NCI-H187 treated with DMSO at 0.1 percent for 48 hours (cell line): ENCODE measurements at regions not wholly inside any gene's neighbourhood (a gene's known extent, or its start where the extent isn't known, plus 50 kb on each side); places are given as distances from the start of the nearest gene placed in this dataset.
A peak's percentile ranks its signal among the peaks of the same experiment; 100 is the strongest.

ENCODE experiments used
- DNase-seq: peaks from one replicate; lab custom pipeline; 2025; lab: John Stamatoyannopoulos, UW

GRCh38 chr3:174403831-174404230 is 455.3 kb upstream of the NAALADL2 start:
- DNase-seq: no peak

GRCh38 chr3:174408310-174408709 is 450.8 kb upstream of the NAALADL2 start:
- no peak for DNase-seq

- no peak for DNase-seq
Observed at GRCh38 chr3:174409086-174409743, 449.9 kb upstream of the NAALADL2 start.

GRCh38 chr3:174413062-174413912 is 445.8 kb upstream of the NAALADL2 start:
- no peak for DNase-seq

DNA sequence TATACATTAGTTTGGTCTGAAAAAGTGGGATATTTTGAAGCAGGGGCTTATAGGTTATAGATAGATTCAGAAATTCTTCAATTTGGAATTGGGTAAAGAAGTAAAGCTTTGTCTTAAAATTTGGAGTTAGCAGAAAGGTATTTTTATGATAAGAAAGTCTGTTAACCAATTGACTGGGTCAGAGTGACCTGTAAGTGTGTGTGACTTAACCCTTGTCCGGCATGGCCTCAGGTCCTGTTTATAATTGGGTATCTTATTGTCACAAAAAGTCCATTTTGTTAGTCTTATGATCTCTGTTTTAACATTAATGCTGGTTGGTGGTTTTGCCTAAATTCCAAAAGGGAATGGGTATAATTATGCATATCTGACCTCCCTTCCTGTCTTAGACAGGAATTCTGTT is 444.2 kb upstream of the NAALADL2 start:
- no peak for DNase-seq

GRCh38 chr3:174417573-174417972 is 441.6 kb upstream of the NAALADL2 start:
- no peak for DNase-seq

GRCh38 chr3:174419216-174419615 is 439.9 kb upstream of the NAALADL2 start:
- no peak for DNase-seq

DNA sequence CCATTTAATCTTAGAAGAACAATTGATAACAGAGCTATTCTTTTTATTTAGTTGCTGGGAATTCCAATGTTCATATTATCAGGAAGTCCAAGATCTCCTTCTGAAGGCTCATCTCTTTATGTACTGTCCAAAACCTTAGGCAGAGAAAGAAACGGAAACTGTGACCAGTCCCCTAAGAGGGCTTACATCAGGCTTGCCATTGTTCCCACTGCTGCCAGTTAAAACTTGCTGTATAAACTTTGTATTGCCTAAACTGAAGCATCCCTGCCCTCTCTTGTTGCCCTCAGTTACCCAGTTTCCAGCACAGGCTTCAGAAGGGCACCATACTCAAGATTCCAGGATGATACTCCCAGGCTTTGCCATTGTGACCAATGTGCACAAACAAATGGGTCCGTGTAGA is 435.2 kb upstream of the NAALADL2 start:
- DNase-seq: no peak

GRCh38 chr3:174424656-174425055 is 434.5 kb upstream of the NAALADL2 start:
- DNase-seq: no peak

- no peak for DNase-seq
Observed at GRCh38 chr3:174425422-174425821, 433.7 kb upstream of the NAALADL2 start.

GRCh38 chr3:174430986-174431385 is 428.1 kb upstream of the NAALADL2 start:
- DNase-seq: no peak

- no peak for DNase-seq
Observed at GRCh38 chr3:174431717-174432116, 427.4 kb upstream of the NAALADL2 start.

- DNase-seq: no peak
Observed at GRCh38 chr3:174436367-174436766, 422.8 kb upstream of the NAALADL2 start.

DNA sequence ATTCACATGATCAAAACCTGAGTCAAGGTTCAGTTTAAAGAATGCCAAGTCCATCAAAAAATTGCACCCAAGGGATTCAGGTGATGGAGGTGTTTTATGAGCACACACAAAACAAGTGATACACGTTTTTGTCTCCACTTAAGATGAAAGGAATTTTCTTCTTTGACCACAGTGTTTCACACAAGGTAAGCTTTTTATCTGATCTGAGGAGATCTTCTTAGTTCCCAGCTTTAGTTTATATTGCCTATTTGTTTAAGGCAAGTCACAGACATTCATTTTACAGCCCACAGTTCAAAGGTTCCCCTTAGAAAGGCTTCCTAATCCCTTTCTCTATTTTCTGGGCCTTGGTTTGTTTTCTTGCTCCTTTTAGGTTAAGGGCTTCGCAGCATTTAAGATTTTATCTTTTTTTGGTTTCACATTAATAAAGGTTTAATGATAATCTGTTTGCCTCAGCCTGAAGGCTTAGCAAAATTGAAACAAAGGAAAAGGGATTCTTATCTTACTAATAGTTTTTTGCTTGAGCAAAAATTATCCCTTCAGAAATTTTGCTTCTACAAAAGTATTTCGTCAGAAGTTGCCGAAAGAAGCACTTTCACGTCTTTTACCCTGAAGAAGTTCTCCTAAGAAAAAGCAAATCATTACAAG is 420.5 kb upstream of the NAALADL2 start:
- DNase-seq: no peak

- DNase-seq: no peak
Observed at GRCh38 chr3:174439331-174440252, 419.5 kb upstream of the NAALADL2 start.

DNA sequence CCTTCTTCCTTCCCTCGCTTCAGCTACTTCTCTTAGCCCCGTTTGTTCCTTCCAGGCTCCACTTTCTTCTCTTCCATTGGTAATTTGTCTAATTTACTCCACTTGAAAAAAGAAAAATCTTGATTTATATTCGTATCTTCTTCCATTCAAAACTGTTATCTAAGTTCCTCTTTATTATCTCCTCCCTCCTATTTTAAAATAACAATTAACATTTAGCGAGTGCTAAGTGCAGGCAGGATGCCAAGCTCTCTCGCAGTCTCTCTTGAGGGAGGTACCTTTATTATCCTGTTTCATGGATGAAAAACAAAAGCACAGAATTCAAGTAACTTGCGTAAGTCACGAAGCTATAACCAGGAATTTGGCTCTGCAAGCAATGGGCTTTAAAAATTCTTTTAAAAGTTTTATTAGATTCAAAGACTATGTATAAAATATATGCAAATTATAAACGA is 418.9 kb upstream of the NAALADL2 start:
- no peak for DNase-seq

DNA sequence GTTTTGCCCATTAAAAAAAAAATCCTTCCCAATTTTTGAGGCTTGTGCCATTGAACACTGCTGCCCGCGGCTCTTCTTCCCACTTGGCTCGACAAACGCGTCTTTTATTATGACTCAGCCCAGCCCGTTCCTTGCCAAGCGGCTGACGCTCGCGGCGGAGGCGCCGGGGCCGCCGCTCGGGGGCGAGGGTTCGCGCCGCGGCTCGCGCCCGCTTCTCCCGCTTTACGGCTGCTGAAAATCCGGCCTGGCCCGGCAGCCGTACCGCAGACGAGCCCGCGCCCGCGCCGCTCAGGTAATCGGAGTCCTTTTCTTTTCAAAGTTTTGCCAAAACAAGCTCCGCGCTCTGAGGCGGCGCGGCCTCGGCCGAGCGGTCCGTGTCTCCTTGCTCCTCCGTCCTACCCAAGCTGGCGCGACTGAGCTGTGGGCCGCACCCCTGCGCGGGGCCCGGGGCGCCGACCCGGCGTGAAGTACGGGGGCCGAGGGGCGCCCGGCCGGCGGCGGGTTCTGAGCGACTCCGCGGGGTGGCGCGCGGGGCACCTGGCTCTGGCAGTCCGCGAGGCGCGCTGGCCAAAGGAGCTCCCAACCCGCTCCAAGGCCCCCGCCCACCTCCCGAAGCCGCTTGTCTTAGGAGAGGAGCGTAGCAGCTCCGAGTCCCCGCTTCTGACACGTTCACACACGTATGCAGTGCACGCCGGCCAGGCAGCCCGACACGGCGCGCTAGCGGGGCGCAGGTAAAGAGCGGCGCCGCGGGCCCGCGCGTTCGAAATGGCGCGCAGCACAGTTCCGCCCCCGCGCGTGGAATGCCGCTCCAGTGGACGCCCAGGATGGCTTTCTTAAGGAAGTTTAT is 418.2 kb upstream of the NAALADL2 start:
- DNase-seq: peak; percentile 54

DNA sequence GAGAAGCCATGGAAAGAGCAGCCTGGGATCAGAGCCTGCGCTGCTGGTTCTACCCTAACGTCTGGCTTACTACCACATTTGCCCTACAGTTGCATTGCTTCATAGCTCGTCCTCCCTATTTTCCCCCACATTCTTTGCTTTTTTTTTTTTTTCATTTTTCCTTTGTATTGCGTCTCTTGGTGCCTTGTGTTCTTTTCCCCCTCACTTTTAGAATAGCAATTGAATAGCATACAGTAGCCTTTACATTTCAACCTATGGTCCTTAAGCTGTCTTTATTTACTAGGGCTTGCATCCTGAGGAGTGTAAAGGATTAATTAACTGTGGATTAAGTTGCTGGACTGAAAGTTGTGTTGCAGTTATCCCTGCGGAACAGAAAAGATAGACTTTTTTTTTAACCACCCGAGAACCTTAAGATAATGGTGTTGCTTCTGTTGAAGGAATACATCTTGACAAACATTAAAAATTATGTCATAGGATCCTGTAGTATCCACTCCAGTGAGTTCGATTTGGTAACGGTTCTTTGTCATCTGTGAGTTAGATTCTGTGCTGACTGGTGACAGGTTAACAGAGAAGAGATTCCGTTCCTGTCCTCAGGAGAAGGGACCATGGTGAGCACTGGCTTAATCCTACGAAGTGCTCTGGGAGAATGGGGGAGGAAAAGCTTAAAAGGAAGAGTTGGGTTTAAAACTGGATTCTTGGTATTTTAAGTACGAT is 417.4 kb upstream of the NAALADL2 start:
- DNase-seq: no peak

DNA sequence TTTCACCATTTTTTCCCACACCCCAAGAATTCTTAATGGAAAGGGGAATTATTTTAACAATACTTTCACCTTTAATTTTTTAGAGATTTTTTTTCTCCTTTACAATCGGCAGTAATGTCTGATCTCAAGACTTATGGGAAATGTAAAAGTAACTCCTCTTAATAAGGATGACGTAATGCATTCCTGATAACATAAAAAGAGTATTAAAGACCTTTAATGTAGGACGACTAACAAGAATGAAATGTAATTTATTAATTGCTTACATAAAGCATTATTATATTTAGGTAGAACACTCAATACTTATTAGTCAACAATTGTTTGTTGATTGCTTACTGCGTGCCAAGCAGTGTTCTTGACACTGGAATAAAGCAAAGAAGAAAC is 416.8 kb upstream of the NAALADL2 start:
- no peak for DNase-seq

- no peak for DNase-seq
Observed at GRCh38 chr3:174444391-174444790, 414.7 kb upstream of the NAALADL2 start.
